GM12878 (cell line): ENCODE measurements at regions not wholly inside any gene's neighbourhood (a gene's known extent, or its start where the extent isn't known, plus 50 kb on each side); places are given as distances from the start of the nearest gene placed in this dataset.

ENCODE experiments used
- ATAC-seq: fragments of 200-7000 bp; cut with Tn5 transposase; 3 replicates; pipeline ENCODE4 v1.9.1; 2020; ENCODE audit warnings: mild to moderate bottlenecking, moderate library complexity
- BruUV-seq: library from RNA; stranded (reverse); fragments of 400-500 nt; replicated peaks from 2 replicates; lab custom pipeline; 2021; lab: Mats Ljungman, UMichigan
- CTCF ChIA-PET: fragments of 300-600 bp; sonication (Branson Sonifier 250); formaldehyde crosslinking; extraction: SDS; loops from one replicate; lab custom pipeline; 2021; ENCODE audit warnings: inconsistent platforms; lab: Yijun Ruan, JAX
- POLR2A ChIA-PET: fragments of 350-600 bp; formaldehyde crosslinking; extraction: SDS; loops from one replicate; lab custom pipeline; 2021; ENCODE audit warnings: inconsistent platforms; lab: Charles Lee
- RAD21 ChIA-PET: fragments of 300-600 bp; sonication (Branson Sonifier 250); formaldehyde crosslinking; loops from one replicate; lab custom pipeline; 2023; ENCODE audit warnings: antibody characterized with exemption; ENCODE audit not compliant: unreplicated experiment; lab: Charles Lee
- SMC1A ChIA-PET: fragments of 300-600 bp; sonication (Branson Sonifier 250); formaldehyde crosslinking; loops from one replicate; lab custom pipeline; 2023; ENCODE audit not compliant: unreplicated experiment, uncharacterized antibody; lab: Charles Lee
- DNase-seq: peaks from one replicate; pipeline ENCODE4 v3.0.0-alpha.2; 2011; ENCODE audit warnings: low read depth, low spot score
- FAIRE-seq: peaks from 3 replicates; lab custom pipeline; 2011; peaks lifted over from hg19 to GRCh38; lab: Jason Lieb, UNC
- H2AFZ ChIP-seq: 2 replicates; pipeline ENCODE4 v1.6.0; 2011; ENCODE audit warnings: low read depth, low read length, control low read depth; ENCODE audit not compliant: control insufficient read depth
- H3K27ac ChIP-seq: 2 replicates; pipeline ENCODE4 v1.5.1; 2011; ENCODE audit warnings: control low read depth; ENCODE audit not compliant: control insufficient read depth, insufficient read depth
- H3K27me3 ChIP-seq, 2 experiments: replicated peaks in 1 of 2; 2 replicates each; pipeline versions ENCODE4 v1.6.0 to v1.6.1; 2011; ENCODE audit warnings: low read length in 1 of 2; ENCODE audit not compliant: control insufficient read depth in 2 of 2, insufficient read depth in 2 of 2
- H3K36me3 ChIP-seq, 2 experiments: 2 replicates each; pipeline ENCODE4 v1.5.1; 2011; ENCODE audit warnings: low read length in 1 of 2; ENCODE audit not compliant: control insufficient read depth in 2 of 2, insufficient read depth in 2 of 2
- H3K4me1 ChIP-seq: 2 replicates; pipeline ENCODE4 v1.6.1; 2011; ENCODE audit warnings: mild to moderate bottlenecking, low read length, moderate library complexity, mixed read lengths; ENCODE audit not compliant: control insufficient read depth, insufficient read depth
- H3K4me2 ChIP-seq: 2 replicates; pipeline ENCODE4 v1.6.0; 2011; ENCODE audit warnings: control low read depth; ENCODE audit not compliant: control insufficient read depth, insufficient read depth
- H3K4me3 ChIP-seq: fragments of 200-600 bp; sonication (generic); 2 replicates; pipeline ENCODE4 v1.5.1; 2016
- H3K79me2 ChIP-seq: 2 replicates; pipeline ENCODE4 v1.6.0; 2011; ENCODE audit warnings: low read length; ENCODE audit not compliant: control insufficient read depth, insufficient read depth
- H3K9ac ChIP-seq: 2 replicates; pipeline ENCODE4 v1.8.0; 2011; ENCODE audit warnings: low read length, control low read depth, mixed read lengths; ENCODE audit not compliant: control insufficient read depth, insufficient read depth
- H3K9me3 ChIP-seq: replicated peaks from 3 replicates; pipeline ENCODE4 v1.5.1; 2011; ENCODE audit warnings: mild to moderate bottlenecking, low read length; ENCODE audit not compliant: control insufficient read depth, insufficient read depth
- H4K20me1 ChIP-seq: 2 replicates; pipeline ENCODE4 v1.6.0; 2011; ENCODE audit not compliant: control insufficient read depth, insufficient read depth
- ATF7 ChIP-seq: fragments of 450-650 bp; IDR thresholded peaks from 2 replicates; pipeline ENCODE4 v1.6.1; 2016; ENCODE audit warnings: low read depth, mild to moderate bottlenecking
- BMI1 ChIP-seq: fragments of 450-650 bp; IDR thresholded peaks from 2 replicates; pipeline ENCODE4 v1.6.1; 2016; ENCODE audit warnings: mild to moderate bottlenecking, moderate library complexity, borderline replicate concordance
- CBX5 ChIP-seq: sonication (generic); IDR thresholded peaks from 2 replicates; pipeline ENCODE4 v1.6.1; 2016; ENCODE audit warnings: low read depth, moderate library complexity, mild to moderate bottlenecking, inconsistent platforms
- IKZF2 ChIP-seq, 2 experiments: fragments of 450-650 bp; IDR thresholded peaks; 2 replicates each; pipeline ENCODE4 v1.6.1; 2017; ENCODE audit warnings: mild to moderate bottlenecking in 2 of 2, moderate library complexity in 2 of 2
- JUND ChIP-seq: IDR thresholded peaks from 2 replicates; pipeline ENCODE4 v1.6.1; 2012; ENCODE audit warnings: low read depth, mild to moderate bottlenecking, low read length, improper control_type of control experiment, moderate library complexity
- KDM1A ChIP-seq: fragments of 200-600 bp; sonication (generic); IDR thresholded peaks from 2 replicates; pipeline ENCODE4 v1.6.1; 2016; ENCODE audit warnings: borderline replicate concordance
- SMAD5 ChIP-seq: IDR thresholded peaks from 2 replicates; pipeline ENCODE4 v1.6.1; 2016; ENCODE audit warnings: antibody characterized with exemption, low read depth
- TBL1XR1 ChIP-seq: IDR thresholded peaks from 2 replicates; pipeline ENCODE4 v1.6.1; 2012; ENCODE audit warnings: low read depth, low read length, improper control_type of control experiment
- WRNIP1 ChIP-seq: IDR thresholded peaks from 2 replicates; pipeline ENCODE4 v1.6.1; 2011; ENCODE audit warnings: low read depth, low read length, improper control_type of control experiment, borderline replicate concordance
- ZNF384 ChIP-seq: IDR thresholded peaks from 2 replicates; pipeline ENCODE4 v1.6.1; 2012; ENCODE audit warnings: low read depth, mild to moderate bottlenecking, low read length, improper control_type of control experiment, borderline replicate concordance
- WGBS: methylation state at CpG from one replicate; pipeline ENCODE4 v1.1.6; 2016; ENCODE audit warnings: low lambda C conversion rate; ENCODE audit not compliant: insufficient replicate concordance, insufficient coverage; ENCODE audit errors: missing lambda C conversion rate; 5-methylcytosine and 5-hydroxymethylcytosine counted together
- in situ Hi-C: fragments of 300-500 bp; cut with MboI; formaldehyde crosslinking; loops from 9 replicates; pipeline ENCODE4 v1.14.3; 2018; ENCODE audit warnings: mixed read lengths
- intact Hi-C: fragments of 100-400 bp; cut with micrococcal nuclease; formaldehyde crosslinking; loops from one replicate; pipeline ENCODE4 v1.14.2; 2022; ENCODE audit not compliant: unreplicated experiment
- TF ChIP-seq, protein P1 (sequence below): IDR thresholded peaks from 2 replicates; pipeline ENCODE4 v1.6.1; 2011; ENCODE audit warnings: borderline replicate concordance, low read depth, mild to moderate bottlenecking, moderate library complexity, mixed read lengths, low read length; ENCODE audit not compliant: insufficient read depth; ENCODE audit errors: extremely low read length
- TF ChIP-seq, protein P2 (sequence below): fragments of 450-650 bp; IDR thresholded peaks from 2 replicates; pipeline ENCODE4 v1.6.1; 2016; ENCODE audit warnings: mild to moderate bottlenecking

DNA sequence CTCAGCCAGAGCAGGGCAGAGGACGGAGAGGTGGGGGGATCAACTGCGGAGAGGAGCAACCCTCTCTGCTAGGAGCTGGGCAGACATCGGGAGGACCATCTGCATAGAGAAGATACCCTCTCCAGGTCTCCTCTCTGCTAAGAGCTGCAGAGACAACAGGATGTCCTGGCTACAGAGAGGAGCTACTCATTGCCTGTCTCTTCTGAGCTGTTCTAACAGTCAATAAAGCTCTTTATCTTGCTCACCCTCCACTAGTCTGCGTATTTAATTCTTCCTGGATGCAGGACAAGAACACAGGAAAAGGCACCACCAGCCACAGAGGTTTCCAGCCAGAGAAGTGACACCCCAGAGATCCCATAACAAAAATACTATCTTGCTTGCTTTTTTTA, 871.1 kb upstream of the GJE1 start:
- in situ Hi-C loops (no loop called here), intact Hi-C loops (no loop called here)
- Histone ChIP-seq H4K20me1 (no peaks in the 10 kb centered on the region), H3K4me3 (no peak overlapping the region), H2AFZ (no peak overlapping the region), H3K79me2 (no peaks in the 10 kb centered on the region), H3K9ac (no peak overlapping the region), H3K9me3 (no peaks in the 10 kb centered on the region), H3K4me2 (no peak overlapping the region), H3K27me3 (no peaks in the 10 kb centered on the region), H3K27ac (no peak overlapping the region), H3K4me1 (no peaks in the 10 kb centered on the region), H3K36me3 (no peaks in the 10 kb centered on the region)
- BruUV-seq: no TSS peak
- no peak for FAIRE-seq
- ChIA-PET RAD21 (no interaction called here), CTCF (interaction anchor here (1.4 kb wide), 1 partner anchor 16 kb away, joined by 5 read pairs; no protein-coding TSS in a partner anchor), POLR2A (no interaction called here), SMC1A (interaction anchor here (0.6 to 1.3 kb wide), 6 partner anchors 8 to 222 kb away, joined by 3 to 4 read pairs (median 3); no protein-coding TSS in a partner anchor)
- TF ChIP-seq WRNIP1 (no peak), JUND (no peak), BMI1 (no peak), TBL1XR1 (no peak), ZNF384 (no peak), KDM1A (no peak), CBX5 (no peak), IKZF2 (IDR thresholded peaks at IDR 0.05) (no peak), ATF7 (no peak), SMAD5 (no peak)
- TF ChIP-seq, protein P1, sequence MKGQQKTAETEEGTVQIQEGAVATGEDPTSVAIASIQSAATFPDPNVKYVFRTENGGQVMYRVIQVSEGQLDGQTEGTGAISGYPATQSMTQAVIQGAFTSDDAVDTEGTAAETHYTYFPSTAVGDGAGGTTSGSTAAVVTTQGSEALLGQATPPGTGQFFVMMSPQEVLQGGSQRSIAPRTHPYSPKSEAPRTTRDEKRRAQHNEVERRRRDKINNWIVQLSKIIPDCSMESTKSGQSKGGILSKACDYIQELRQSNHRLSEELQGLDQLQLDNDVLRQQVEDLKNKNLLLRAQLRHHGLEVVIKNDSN: no peak
- TF ChIP-seq, protein P2, sequence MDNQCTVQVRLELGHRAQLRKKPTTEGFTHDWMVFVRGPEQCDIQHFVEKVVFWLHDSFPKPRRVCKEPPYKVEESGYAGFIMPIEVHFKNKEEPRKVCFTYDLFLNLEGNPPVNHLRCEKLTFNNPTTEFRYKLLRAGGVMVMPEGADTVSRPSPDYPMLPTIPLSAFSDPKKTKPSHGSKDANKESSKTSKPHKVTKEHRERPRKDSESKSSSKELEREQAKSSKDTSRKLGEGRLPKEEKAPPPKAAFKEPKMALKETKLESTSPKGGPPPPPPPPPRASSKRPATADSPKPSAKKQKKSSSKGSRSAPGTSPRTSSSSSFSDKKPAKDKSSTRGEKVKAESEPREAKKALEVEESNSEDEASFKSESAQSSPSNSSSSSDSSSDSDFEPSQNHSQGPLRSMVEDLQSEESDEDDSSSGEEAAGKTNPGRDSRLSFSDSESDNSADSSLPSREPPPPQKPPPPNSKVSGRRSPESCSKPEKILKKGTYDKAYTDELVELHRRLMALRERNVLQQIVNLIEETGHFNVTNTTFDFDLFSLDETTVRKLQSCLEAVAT: no peak
- DNase-seq: no peak
- no peak for ATAC-seq
- 25% methylated on average over 4 of the region's 4 CpGs for WGBS
